ENCODE measurements at regions not wholly inside any gene's neighbourhood (a gene's known extent, or its start where the extent isn't known, plus 50 kb on each side); places are given as distances from the start of the nearest gene placed in this dataset.

DNA sequence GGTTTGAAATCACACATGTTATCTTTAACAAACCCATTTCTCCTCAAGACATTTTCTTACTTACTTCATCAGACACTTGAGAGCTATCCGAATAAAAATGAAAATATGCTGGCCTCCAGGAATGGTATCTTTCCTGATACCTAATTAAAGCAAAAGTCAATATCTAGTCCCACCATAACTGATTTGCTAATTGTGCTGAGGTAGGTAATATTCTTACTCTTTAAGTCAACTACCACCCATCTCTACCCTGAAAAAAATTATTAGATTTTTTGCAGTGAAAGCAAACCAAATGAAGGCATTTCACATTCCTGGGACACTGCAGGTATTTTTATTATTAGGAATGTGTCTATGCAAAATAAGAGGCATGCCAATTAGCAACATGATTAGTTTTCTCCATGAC is 175.8 kb downstream of the QDPR start:
- no peak for DNase-seq

DNA sequence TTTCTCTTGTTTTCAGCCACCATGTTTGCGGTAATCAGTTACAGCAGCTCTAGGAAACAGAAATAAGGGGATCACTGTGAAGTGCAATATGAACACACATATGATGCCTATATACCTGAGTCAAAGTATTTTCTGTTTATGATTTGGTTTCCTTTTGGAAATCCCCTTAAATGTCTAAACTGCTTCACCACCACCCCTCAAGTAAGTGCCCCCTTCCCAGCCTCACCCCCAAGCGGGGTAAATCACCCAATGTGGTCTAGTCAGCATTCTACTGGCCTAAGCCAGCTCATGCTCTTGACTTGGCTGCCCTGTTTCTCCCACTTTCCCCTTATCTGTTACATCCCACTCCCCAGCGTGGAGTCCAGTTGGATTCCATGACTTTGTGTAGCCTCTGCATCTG is 176.5 kb downstream of the QDPR start:
- no peak for DNase-seq

DNA sequence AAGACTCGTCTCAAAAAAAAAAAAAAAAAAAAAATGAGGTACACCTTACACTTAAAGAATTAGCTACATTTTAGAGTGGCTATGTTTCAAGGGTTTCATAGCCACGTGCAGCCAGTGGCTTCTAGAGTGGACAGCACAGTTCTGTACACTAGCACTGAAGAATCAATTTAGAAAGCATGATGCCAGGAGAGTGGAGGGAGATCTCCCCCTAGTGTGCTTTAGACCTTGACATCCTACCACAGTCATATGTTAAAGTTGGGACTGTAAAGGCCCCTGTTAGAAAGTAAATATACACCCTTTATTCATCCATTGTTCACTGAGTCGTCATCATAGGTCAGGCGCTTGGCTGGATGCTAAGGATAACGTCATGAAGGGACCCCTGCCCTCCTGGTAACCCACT is 179.4 kb downstream of the QDPR start:
- no peak for DNase-seq

DNA sequence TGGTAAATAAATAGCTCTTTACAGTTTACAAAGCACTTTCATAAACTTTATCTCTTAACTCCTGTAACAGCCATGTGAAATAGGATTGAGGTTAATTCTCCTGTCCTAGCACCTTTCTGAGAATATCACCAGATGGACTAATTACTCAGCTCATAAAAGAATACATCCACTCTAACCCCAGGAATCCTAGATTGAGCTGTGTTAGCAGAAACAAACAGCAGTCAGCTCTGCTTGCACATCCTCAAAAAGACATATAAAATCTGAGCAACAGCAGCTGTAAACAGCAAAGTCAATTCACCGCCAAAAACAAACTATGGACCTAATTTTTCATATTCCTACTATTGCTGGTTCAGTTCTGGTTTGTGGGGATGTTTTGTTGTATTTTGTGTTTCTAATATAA is 182.8 kb downstream of the QDPR start:
- no peak for DNase-seq

DNA sequence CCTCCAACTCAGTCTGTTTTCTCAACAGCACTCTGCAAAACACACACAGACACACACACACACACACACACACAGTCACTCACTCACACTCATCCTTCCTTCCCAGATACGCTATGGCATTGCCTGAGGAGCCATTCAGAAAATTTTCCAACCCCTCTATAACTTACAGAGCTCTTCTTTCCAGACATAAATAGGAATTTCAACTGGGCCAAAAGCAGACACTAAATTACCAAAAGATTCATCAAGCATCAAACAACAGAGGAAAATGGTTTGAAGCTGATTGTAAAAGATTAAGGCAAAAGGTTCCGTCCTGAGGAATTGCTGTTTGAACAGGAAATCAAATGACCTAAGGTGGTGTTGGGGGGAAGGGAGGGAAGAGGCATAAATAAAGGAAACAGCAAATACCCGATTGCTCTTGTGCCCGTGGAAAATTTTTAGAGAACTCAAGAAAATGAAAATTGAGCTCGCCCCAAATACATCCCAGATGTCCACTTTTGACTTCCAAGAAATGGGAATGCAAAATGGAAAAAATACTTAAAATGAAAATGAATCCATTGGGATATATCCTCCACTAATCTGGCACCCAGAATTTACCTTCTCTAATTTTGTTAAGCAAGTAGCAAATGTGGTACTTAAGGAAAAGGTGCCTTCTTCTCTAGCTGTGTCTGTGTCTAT is 183.6 kb downstream of the QDPR start:
- no peak for DNase-seq

DNA sequence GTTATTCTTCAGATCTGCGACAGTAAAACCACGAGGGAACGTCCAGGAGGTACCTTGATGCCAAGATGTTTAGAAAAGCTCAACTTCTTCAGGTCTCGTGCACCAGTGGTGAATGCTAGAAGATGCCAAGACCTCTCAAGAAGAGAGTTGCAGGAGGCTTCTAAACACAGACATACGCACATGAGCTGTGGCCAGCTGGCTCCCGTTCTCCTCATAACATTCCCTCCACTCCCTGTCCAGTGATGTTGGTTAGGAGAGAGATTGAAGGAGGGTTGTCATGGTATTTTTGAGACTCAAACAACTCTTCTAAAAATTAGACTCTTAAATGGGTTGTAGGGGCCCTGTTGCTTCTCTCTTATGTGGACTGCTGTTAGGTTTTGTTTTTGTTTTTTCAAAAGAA is 184.3 kb downstream of the QDPR start:
- DNase-seq: no peak

DNA sequence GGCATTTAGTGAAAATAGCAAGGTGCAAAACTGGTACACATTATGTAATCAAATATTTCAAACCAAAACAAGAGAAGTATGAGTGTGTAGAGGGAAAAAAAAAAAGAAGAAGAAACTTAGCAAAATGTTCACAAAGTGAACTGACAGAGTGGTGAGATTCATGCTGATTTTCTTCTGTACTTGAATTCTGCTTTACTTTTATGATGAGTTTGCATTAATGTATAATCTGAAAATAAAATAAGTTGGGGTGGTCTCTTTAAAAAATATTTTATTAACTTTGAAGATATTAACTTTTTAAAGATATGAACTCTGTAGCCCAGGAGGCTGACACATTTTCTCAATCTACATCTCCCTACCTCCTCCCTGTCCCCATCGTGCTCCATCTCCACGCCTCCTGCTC is 185.1 kb downstream of the QDPR start:
- DNase-seq: no peak

DNA sequence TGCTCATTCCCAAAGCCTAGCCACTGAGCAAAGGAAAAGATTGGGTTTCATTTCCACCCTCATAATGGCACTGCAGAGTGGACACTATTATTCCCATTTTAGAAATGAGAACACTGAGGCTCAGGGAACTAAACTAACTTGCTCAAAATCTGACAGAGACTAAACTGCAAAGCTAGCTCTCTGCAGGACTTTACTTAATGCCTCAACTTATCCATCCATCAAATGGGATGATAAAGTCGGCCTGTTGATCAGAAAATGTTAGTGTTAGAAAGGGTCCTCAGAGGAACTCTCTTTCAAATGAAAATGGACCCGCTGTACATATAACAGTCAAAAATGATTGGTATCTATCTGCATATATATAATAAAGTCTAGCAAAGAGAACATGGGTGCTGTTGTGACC is 186.8 kb downstream of the QDPR start:
- no peak for DNase-seq

DNA sequence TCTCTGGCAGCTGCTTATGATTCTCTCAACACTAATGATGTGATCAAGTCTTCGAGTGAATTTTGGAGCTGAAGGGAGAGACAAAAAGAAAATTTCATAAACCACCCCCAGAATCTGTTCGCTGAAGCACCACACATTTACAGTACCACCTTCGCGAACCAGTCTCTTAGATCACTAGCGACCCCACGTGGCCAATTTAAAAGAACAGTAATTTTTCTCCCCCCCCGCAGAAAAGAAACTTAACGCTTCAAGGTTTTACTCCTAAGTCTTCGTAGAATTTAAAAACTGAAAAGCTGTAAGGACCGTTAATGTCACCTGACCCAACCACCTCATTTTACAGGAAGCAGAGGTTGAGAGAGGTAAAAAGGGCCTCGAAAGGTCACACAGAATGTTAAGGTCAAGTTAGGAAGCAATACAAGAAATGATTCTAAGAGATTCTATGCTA is 187.5 kb downstream of the QDPR start:
- DNase-seq: no peak

DNA sequence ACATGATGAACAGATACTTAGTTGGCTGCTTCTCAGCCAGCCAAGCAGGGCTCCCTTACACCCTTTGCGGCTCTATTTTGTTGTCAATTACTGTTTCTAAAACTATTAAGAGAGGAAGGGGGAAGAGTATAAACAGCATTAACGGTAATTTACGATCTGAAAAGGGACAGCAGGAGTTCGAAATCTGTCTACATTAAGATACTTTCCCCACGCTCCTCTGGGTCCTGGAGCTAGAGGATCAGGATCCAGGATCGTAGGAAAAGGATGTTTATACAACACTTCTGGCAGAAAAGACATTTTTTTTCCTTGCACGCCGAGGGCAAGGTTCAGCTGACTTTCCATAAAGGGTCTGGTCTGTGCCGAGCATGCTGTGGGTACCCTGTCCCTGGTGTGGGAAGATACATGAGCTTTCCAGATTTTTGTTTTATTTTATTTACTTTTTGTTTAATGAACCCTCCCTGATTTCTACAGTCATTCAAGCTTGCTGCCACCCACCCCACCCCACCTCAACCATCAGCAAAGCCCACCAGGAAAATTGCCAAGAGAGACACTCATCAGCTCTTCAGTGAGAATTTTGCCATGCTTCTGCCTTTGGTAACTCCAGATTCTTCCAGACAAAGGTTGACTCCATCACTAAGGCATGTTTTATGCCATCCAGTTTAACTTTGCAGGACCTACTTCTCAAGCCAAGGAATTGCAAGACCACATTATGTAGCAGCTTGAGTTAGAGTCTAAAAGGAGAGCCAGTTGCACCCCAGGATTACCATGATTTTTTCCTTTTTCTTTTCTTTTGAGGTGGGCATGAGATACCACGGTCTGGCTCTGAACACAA is 188.1 kb downstream of the QDPR start:
- DNase-seq: no peak

DNA sequence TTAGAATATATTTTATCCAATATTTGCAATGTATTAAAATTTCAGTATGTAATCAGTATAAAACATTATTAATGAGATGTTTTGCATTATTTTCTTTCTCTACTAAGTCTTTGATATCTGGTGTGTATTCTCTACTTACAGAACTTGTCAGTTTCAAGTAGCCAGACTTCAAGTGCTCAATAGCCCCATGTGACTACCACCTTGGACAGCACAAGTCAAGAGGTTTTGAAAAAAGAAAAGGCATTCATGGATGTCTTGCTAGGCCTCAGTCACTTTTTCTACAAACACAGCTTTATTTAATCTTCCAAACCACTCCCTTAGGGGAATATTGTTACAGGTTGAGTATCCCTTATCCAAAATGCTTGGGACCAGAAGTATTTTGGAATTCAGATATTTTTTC is 189.4 kb downstream of the QDPR start:
- no peak for DNase-seq

DNA sequence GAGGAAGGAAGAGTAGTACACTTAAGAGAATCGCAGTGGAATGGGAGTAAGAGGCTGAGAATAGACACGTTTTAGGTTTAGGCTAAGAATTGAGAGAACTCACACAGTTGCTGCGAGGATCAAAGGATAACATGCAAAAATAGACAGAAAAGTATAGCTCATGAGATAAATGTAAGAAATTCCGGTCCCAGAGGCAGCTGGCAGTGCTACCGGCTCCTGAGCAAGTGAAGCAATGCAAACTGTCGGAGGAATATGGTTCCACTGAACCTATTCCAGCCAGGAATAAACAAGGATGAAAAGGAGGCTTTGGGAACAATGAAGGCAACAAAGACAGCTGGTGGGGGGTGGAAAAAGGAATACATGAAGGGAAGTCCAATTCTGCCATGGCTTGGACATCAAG is 191.8 kb downstream of the QDPR start:
- DNase-seq: no peak

DNA sequence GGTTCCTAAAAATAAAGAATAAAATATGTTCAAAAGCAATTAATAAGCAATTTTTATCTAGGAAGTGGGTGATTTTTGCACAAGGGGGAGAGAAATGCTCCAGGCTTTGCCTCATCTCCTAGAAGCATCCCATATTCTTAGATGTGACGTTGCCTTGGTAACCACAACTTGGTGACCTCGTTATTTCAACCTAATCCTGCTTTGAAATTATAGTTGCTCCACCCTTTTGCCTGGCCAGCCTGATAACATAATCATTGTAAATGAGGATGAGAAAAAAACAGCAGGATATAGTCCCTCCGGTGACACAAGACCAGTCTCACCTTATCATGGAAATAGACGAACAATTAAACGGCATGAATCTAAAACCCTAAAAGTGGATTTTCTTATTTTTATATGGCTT is 194.4 kb downstream of the QDPR start:
- no peak for DNase-seq

DNA sequence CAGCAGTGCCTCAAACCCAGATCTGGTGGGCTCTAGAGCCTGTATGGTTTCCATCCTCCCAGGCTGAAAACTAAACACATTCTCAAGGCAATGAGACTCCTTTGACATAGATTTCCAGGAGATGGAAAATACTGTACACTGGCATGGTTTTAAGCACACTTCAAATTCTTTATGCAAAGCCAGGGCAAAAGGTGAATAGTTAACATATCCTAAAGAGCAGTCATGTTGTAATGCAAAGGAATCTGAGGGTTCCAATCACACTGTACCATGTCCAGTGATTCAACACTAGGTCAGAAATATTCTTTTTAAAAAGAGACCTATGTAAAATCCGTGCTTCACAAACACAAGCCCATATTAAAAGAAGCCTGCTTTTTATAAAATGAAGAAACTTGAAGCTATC is 195.3 kb downstream of the QDPR start:
- DNase-seq: no peak

DNA sequence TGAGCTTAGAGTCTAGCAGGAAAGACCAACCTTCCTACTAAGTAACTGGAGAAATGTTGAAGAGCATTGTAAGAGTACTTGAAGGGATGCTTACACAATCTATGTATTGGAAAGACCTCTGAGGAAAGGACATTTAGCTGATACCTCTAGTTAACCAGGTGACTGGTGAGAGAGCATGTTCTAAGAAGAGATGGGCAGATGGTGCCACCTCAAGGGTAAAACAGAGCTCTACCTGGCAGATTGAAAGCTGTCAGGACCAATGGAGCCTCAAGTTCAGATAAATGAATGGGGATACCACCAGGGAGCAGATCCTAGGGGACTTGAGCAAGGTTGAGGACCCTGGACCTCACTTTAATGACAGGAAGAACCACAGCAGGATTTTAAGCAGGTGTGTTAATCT is 196.4 kb downstream of the QDPR start:
- no peak for DNase-seq

DNA sequence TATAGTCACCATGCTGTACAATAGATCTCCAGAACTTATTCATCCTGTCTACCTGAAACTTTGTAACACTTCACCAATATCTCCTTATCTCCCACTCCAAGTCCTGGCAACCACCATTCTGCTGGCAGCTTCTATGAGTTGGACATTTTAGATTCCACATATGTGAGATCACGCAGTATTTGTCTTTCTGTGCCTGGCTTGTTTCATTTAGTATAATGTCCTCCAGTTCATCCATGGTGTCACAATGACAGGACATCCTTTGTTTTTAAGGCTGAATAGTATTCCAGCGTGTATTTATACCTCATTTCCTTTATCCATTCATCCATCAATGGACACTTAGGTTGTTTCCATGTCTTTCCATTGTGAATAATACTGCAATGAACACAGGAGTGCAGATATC is 198.7 kb downstream of the QDPR start:
- no peak for DNase-seq

DNA sequence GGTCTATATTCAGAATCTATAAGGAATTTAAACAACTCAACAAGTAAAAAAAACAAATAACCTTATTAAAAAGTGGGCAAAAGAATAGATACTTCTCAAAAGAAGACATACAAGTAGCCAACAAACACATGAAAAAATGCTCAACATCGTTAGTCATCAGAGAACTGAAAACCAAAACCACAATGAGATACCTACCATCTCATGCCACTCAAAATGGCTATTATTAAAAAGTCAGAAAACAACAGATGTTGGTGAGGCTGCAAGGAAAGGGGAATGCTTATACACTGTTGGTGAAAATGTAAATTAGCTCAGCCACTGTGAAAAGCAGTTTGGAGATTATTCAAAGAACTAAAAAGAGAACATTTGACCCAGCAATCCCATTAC is 201.6 kb downstream of the QDPR start:
- no peak for DNase-seq

DNA sequence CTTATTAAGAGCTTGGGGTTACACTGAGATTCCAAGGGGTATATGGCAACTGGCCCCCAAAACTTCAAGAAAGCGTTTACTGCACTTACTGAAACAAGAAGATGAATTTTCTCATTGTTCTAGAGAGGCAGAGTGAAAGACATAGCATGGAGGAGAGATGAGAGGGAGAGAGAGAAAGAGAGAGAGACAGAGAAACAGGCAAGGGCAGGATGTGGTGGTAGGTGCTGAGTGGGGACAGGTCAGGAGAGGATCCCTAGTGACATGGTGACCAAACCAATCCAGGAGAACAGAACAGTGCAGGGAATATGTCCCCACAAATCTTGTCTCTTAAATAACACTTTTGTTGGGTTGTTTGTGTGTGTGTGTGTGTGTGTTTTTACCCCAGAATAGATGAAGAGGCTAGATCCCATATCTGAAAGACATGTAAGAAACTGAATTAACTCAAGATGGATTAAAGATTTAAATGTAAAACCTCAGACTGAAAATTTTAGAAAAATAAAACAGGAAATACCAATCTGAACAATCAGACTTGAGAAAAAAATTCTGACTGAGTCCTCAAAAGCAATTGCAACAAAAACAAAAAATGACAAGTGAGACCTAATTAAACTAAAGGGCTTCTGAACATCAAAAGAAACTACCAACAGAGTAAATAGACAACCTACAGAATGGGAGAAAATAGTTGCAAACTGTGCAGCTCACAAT is 202.2 kb downstream of the QDPR start:
- no peak for DNase-seq

DNA sequence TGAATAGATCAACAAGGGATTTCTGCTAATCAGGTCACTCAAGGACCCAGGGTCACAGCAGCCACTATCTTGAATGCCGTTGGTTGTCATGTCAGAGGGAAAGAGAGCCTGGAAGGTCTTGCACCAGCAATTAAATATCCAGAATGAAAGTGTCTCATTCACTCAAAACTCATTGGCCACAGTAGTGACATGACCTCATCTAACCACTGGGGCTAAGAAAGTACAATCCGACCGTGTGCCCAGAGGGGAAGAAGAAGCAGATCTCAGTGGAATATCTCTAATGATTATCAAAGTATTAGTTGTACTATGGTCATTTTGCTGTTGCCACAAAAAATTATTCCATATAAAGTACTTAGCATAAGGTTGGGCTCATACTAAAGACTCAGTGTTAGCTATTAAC is 210.0 kb downstream of the QDPR start:
- DNase-seq: no peak

DNA sequence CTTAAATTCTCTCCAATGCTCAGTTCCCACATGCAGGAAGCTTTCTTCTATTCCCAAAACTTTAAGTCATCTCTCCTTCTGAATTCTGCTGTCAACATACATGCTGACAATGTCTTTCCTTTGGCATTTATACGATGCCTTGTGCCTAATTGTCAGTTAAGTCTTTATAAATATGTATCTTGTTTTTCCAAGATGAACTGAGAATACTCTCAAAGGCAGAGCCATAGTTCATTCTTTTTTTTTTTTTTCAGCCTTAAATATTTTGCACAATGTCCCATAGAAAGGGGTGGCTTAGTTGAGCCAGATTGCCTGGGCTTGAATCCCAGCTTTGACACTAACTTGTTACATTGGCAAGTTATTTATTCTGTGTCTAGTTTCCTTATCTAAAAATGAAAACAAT is 210.6 kb downstream of the QDPR start:
- no peak for DNase-seq

DNA sequence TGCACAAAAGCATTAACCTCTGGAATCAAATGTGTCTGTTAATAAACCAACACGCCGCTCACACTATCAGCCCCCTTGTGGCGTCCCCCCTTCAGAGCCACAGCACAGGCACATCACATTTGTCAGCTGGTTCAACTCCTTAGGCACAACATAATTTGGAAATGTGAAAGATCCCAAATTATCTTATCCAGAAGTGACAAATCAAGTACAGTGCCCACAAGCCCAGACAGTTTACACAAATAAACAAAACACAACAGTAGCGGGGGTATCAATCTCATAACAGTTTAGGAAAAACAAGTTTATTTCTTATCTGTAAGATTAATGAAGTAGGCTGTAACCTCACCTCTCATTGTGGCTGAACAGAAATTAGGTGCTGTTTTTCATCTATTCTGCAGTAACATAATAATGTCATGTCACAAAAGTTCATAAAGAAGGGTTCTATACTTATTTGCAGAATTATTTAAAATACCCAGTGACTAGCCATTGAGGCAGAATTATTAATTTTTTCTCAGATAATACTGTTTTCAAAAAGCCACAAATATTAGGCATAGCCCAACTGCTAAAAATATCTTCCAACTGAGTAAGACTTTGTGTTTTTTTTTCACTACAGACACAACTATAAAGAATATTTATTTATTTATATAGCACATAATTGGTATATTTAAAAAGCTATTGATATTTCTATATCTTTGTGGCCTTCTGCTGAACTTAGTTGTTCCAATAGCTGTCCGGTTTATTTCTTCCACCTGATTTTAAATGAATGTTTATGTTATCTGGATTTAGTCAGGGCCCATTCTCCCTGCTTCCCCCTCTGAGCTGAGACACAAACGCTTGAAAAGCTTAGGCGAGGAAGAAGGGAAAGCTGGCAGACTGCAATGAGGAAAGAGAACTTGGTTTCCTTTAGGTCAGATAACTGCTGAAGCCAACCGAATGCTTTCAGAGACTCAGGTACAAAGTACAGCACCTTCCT is 214.7 kb downstream of the QDPR start:
- DNase-seq: no peak

DNA sequence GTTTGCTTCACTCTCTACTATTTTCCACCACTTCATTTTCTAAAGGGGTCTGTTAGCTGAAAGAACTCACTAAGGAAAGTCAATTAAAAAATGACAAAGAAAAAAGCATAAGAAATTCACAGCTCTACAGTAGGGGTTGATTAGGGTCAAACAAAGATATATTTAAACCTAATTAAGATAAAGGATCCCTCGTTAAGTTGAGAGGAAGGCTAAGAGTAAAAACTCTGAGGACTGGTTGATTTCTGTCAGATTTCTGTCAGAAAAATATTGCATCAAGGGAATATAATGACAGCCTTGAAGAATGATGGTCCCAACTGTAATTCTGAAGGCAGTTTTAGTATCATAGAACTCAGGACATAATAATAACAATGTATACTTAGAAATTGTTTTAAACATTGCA is 218.0 kb downstream of the QDPR start:
- no peak for DNase-seq

DNA sequence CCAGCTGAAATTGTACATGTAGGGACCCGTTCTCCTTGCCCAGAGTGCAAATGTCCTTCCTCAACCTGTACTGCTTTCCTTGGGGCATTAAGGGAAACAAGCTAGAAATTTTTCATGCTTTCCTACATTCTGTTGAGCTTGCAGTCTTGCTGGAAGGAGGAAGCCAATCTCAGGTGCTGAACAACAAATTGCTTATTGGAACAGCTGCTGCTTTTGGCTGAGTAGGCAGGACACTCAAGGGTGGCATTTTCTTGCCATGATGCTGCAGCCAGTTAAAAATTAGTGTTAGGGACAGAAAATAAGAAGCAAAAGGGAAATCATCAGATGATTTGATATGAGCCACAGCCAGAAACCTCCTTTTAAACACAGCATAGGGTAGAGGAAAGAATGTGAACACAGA is 223.7 kb downstream of the QDPR start:
- no peak for DNase-seq

All from islet precursor cell (in vitro differentiated cells).